ENCODE measurements at regions not wholly inside any gene's neighbourhood (a gene's known extent, or its start where the extent isn't known, plus 50 kb on each side); places are given as distances from the start of the nearest gene placed in this dataset.

- no peak for DNase-seq (ENCODE audit: low spot score)
Observed at GRCh38 chr7:85456254-85456653, 269.4 kb upstream of the SEMA3D start.

GRCh38 chr7:85454904-85455303, 268.0 kb upstream of the SEMA3D start:
- DNase-seq (ENCODE audit: low spot score) = no peak

DNA sequence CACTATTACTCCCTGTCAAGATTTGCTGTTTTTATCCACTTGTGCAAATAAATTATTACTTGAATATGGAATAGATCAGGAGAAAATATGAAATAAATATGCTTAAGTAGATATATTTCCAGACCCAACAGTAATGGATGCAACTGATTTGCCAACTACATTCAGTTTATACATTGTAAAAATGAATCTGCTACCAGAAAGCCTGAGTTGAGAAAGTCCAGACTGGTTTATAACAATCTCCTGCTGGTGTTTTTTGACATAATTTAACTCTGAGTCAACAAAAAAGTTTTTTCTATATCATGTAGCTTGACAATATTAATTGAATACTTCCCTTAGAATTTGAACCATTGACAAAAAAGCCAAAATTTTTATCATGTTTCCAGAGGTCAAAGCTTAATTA, 265.8 kb upstream of the SEMA3D start:
- DNase-seq (ENCODE audit: low spot score) = no peak

GRCh38 chr7:85449478-85449877, 262.6 kb upstream of the SEMA3D start:
- DNase-seq (ENCODE audit: low spot score) = no peak

DNA sequence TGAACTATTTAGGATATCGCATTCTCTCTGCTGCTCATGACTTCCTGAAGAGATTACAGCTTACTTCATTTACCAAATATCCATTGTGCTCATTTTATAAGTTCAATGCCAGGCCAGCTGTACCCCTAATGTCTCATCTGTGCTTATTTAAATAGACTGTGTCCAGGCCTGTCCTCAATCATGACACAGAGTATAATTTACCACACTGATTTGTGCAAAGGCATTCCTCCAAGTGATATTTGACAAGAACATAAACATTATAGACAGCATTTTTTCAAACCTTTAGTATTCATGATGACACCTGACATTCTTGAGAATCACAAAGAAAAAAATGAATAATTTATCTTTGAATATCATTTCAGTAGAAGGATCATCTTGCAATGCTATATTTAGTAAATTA, 260.1 kb upstream of the SEMA3D start:
- DNase-seq (ENCODE audit: low spot score) = no peak

DNA sequence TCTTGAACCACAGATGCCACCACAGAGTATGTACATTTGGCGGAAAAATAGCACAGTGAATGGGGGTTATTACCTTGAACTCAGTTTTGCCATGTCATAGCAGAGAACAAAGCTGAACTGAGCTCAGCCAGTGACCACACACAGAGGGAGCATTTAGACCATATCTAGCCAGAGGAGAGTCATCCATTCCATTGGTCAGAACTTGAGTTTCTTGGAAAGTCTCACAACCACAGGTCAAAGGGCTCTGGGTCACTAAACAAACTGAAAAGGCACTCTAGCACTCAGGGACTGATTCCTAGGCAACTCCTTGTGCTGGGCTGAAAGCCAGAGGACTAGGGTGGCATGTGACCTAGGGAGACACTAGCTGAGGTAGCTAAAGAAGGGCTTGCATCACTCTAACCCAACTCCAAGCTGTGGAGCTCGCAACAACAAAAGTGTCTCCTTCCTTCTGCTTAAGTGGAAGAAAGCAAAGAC, 239.7 kb upstream of the SEMA3D start:
- no peak for DNase-seq (ENCODE audit: low spot score)

DNA sequence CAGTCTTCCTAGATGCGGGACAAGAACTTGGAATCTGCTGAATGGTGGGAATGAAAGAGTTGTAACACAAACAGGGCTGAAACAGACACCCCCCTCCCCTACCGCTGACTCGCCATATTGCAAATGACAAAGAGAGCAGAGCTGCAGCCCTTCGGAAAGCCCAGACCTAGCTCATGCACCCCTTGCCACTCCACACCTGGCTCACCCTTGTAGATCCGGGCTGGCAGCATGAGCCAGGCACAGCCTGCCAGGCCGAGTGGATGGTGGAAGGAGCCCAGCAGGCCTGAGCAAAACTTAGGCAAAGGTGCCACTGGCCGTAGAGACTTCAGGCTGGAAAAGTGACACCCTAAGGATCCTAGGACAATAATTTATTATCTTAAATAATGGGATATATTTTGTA, 237.4 kb upstream of the SEMA3D start:
- DNase-seq (ENCODE audit: low spot score) = no peak

- DNase-seq (ENCODE audit: low spot score) = no peak
Observed at GRCh38 chr7:85423209-85423895, 236.5 kb upstream of the SEMA3D start.

DNA sequence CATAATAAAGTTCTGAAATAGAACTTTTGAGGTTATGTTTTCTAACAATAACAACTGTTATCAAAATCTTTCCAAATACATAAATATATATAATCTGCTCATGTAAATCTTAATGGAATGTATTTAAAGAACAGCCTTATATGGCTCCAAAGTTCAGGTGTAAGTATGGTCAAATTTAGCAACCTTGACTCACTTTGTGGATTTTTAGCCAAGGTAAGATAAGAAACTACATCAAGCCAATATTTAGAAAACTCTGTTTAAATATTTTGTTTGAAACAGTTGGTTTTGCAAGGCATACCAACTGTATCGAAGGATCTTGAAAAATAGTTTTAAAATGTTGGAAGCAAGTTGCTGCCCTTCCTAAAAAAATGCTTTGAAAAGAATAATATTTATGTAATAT, 228.9 kb upstream of the SEMA3D start:
- DNase-seq (ENCODE audit: low spot score) = no peak

GRCh38 chr7:85413718-85414117, 226.9 kb upstream of the SEMA3D start:
- DNase-seq (ENCODE audit: low spot score) = no peak

GRCh38 chr7:85412912-85413311, 226.1 kb upstream of the SEMA3D start:
- no peak for DNase-seq (ENCODE audit: low spot score)

DNA sequence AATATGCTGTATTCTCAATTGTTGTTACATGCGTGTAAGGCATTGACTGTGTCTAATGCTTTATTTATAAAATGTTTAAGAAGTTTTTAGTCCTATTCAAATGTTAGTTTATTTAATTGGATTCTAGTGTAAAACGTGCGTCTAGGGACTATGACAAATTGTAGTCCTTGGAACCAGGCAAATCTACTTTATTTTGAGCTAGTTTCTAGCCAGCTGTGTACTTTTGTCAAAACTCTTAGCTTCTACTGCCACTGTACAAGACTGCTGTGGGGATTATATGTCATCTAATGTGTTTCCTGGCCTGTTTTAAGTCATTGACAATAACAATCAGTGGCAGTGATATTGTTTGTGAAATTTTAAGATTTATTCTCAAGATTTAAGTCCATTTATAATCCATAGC, 220.5 kb upstream of the SEMA3D start:
- no peak for DNase-seq (ENCODE audit: low spot score)

DNA sequence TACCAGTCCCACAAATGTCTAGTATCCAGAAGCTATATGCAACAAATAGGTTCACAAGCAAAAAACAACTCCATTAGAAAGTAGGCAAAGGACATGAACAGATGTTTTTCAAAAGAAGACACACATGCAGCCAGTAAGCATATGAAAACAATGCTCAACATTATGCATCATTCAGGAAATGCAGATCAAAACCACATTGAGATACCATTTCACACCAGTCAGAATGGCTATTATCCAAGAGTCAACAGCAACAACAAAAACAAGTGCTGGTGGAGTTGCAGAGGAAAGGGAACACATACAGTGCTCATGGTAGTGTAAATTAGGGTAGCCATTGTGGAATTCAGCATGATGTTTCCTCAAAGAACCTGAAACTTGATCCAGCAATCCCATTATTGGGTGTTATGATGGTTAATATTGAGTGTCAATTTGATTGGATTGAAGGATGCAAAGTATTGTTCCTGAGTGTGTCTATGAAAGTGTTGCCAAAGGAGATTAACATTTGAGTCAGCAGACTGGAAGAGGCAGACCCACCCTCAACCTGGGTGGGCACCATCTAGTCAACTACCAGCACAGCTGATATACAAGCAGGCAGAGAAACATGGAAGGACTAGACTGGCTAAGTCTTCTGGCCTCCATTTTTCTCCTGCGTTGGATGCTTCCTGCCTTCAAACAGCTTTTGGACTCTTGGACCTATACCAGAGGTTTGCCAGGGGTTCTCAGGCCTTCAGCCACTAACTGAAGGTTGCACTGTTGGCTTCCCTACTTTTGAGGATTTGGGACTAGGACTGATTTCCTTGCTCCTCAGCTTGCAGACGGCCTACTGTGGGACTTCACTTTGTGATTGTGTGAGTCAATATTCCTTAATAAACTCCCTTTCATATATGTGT, 218.4 kb upstream of the SEMA3D start:
- DNase-seq (ENCODE audit: low spot score) = no peak

- no peak for DNase-seq (ENCODE audit: low spot score)
Observed at GRCh38 chr7:85396676-85397075, 209.8 kb upstream of the SEMA3D start.

- DNase-seq (ENCODE audit: low spot score) = no peak
Observed at GRCh38 chr7:85392789-85393188, 205.9 kb upstream of the SEMA3D start.

- DNase-seq (ENCODE audit: low spot score) = no peak
Observed at GRCh38 chr7:85392326-85392725, 205.5 kb upstream of the SEMA3D start.

DNA sequence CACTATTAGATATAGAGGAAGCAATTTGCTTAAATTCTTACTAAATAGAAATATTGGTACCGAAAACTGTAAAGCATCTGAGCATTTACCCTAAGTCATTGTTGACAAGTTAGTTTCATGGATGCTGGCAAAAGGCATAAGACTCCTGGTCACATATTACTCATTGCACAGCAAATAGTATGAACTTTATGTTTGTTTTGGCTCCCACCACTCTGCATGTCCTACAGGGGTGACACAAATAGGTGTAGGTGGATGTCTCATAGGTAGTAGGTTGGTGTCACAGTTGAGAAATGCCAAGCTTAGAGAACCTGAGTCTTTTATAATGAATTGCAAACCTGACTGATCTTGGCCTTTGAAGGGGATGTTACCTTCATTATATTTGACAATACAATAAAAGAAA, 199.6 kb upstream of the SEMA3D start:
- DNase-seq (ENCODE audit: low spot score) = no peak

DNA sequence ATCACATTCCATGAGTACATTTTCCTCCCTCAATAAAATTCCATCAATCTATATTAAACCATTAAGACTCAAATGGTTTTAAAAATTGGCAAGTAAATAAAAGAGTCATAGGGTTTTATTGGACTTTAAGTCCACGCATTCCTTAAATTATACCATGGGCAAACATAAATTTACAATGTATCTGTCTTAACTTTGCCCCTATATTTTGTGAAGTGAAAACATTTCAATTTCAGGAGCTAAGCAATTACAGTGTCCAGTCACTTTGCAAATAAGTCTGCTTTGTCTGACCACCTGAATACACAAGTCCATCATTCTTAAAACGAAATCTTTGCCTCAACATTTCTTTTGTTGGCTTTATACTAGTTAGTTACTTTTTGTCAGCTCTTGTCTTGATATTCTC, 197.5 kb upstream of the SEMA3D start:
- no peak for DNase-seq (ENCODE audit: low spot score)

- no peak for DNase-seq (ENCODE audit: low spot score)
Observed at GRCh38 chr7:85381212-85381611, 194.4 kb upstream of the SEMA3D start.

GRCh38 chr7:85376589-85376988, 189.7 kb upstream of the SEMA3D start:
- DNase-seq (ENCODE audit: low spot score) = no peak

DNA sequence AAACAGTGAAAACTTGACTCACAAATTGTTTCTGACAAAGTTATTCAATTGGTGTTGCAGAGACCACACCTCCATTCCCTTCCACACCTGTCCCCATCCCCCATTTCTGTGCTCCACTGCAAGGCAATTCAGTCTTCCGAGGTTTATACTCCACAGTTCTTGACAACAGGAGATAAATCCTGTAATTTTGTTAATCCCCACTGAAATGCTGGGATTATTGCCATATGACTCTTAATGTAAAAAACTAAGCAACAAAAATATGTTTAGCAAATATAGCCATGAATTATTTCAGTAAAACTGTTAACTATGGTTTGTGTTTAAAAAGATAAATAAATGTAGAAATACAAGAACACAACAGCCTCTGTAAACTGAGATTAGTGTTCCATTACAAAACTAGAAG, 170.1 kb upstream of the SEMA3D start:
- DNase-seq (ENCODE audit: low spot score) = no peak

DNA sequence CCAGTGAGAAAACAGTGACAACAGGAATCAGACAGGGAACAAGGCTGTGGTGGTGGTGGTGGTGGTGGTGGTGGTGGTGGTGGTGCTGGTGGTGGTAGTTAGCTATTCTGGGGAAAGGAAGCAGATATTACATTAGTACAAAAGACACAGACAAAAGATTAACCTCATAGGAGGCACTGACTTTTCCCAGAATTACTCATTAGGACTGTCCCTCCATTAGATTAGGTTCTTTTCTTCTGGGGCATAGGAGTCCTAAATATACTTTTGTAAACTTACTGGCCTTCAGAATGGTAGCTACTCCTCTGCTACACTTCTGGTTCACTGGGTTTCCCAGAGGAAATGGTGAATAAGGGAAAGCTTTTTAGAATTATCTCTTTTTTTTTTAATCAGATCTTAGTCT, 156.6 kb upstream of the SEMA3D start:
- no peak for DNase-seq (ENCODE audit: low spot score)

- DNase-seq (ENCODE audit: low spot score) = no peak
Observed at GRCh38 chr7:85342781-85343180, 155.9 kb upstream of the SEMA3D start.

Measured in mesenteric fat pad (tissue), 1 donor.